GM19397 (cell line): ENCODE measurements at regions not wholly inside any gene's neighbourhood (a gene's known extent, or its start where the extent isn't known, plus 50 kb on each side); places are given as distances from the start of the nearest gene placed in this dataset.
"Not testable (repeated sequence)": the region's sequence is repeated elsewhere in the genome, so short reads cannot be mapped to it uniquely, and the experiment has no call there.

Experiments used
- ATAC-seq: cut with Tn5 transposase; IDR thresholded peaks from one replicate; pipeline ENCODE4 v1.9.1; 2021; ENCODE audit warnings: mild to moderate bottlenecking, moderate library complexity; ENCODE audit not compliant: unreplicated experiment

- no peak for ATAC-seq
These were observed 644.9 kb upstream of the DPPA4 start for GRCh38 chr3:109982201-109982600.

GRCh38 chr3:109984976-109985375 is 647.6 kb upstream of the DPPA4 start:
- ATAC-seq, result no peak

- no peak for ATAC-seq
These were observed 648.7 kb upstream of the DPPA4 start for GRCh38 chr3:109985943-109986555.

- ATAC-seq, result no peak
These were observed 657.5 kb upstream of the DPPA4 start for GRCh38 chr3:109994853-109995252.

- no peak for ATAC-seq
These were observed 658.0 kb upstream of the DPPA4 start for GRCh38 chr3:109995377-109995776.

- ATAC-seq, result not testable (repeated sequence)
These were observed 664.6 kb upstream of the DPPA4 start for GRCh38 chr3:110001905-110002304.

GRCh38 chr3:110006913-110007312 is 669.6 kb upstream of the DPPA4 start:
- ATAC-seq, result no peak

- ATAC-seq, result no peak
These were observed 678.1 kb upstream of the DPPA4 start for GRCh38 chr3:110015231-110015963.

GRCh38 chr3:110016235-110016815 is 679.0 kb upstream of the DPPA4 start:
- no peak for ATAC-seq

GRCh38 chr3:110017304-110017703 is 680.0 kb upstream of the DPPA4 start:
- no peak for ATAC-seq

- ATAC-seq, result no peak
These were observed 684.3 kb upstream of the DPPA4 start for GRCh38 chr3:110021659-110022058.

- not testable (repeated sequence) for ATAC-seq
These were observed 685.7 kb upstream of the DPPA4 start for GRCh38 chr3:110023022-110023421.

GRCh38 chr3:110026421-110026820 is 689.1 kb upstream of the DPPA4 start:
- no peak for ATAC-seq

- no peak for ATAC-seq
These were observed 690.2 kb upstream of the DPPA4 start for GRCh38 chr3:110027446-110028080.

- no peak for ATAC-seq
These were observed 694.6 kb upstream of the DPPA4 start for GRCh38 chr3:110031975-110032374.

GRCh38 chr3:110059431-110059830 is 722.1 kb upstream of the DPPA4 start:
- ATAC-seq, result no peak

GRCh38 chr3:110062716-110063115 is 725.4 kb upstream of the DPPA4 start:
- no peak for ATAC-seq

GRCh38 chr3:110063178-110063577 is 725.8 kb upstream of the DPPA4 start:
- no peak for ATAC-seq

- ATAC-seq, result no peak
These were observed 728.9 kb upstream of the DPPA4 start for GRCh38 chr3:110066206-110066605.

GRCh38 chr3:110067527-110067926 is 730.2 kb upstream of the DPPA4 start:
- ATAC-seq, result no peak

GRCh38 chr3:110069761-110070160 is 732.4 kb upstream of the DPPA4 start:
- ATAC-seq, result no peak
